ENCODE measurements at regions not wholly inside any gene's neighbourhood (a gene's known extent, or its start where the extent isn't known, plus 50 kb on each side); places are given as distances from the start of the nearest gene placed in this dataset.
"Not testable (repeated sequence)": the region's sequence is repeated elsewhere in the genome, so short reads cannot be mapped to it uniquely, and the experiment has no call there.

GRCh38 chr12:87529413-87529812, 499.8 kb downstream of the C12orf50 start:
- no peak for DNase-seq

GRCh38 chr12:87520968-87521367, 508.2 kb downstream of the C12orf50 start:
- DNase-seq: no peak

GRCh38 chr12:87518481-87518880, 510.7 kb downstream of the C12orf50 start:
- DNase-seq: no peak

- no peak for DNase-seq
Measured at GRCh38 chr12:87518036-87518435, 511.2 kb downstream of the C12orf50 start.

- DNase-seq: no peak
Measured at GRCh38 chr12:87513536-87514280, 515.5 kb downstream of the C12orf50 start.

GRCh38 chr12:87511371-87511770, 517.8 kb downstream of the C12orf50 start:
- DNase-seq: no peak

- DNase-seq: peak; percentile 19
Measured at GRCh38 chr12:87509237-87509820, 519.9 kb downstream of the C12orf50 start.

- no peak for DNase-seq
Measured at GRCh38 chr12:87491598-87491997, 537.6 kb downstream of the C12orf50 start.

- DNase-seq: no peak
Measured at GRCh38 chr12:87491089-87491488, 538.1 kb downstream of the C12orf50 start.

- DNase-seq: no peak
Measured at GRCh38 chr12:87469295-87469694, 559.9 kb downstream of the C12orf50 start.

- no peak for DNase-seq
Measured at GRCh38 chr12:87467936-87468335, 561.3 kb downstream of the C12orf50 start.

- DNase-seq: no peak
Measured at GRCh38 chr12:87464565-87464964, 564.6 kb downstream of the C12orf50 start.

GRCh38 chr12:87444039-87444438, 585.2 kb downstream of the C12orf50 start:
- DNase-seq: no peak

- no peak for DNase-seq
Measured at GRCh38 chr12:87441511-87441910, 587.7 kb downstream of the C12orf50 start.

GRCh38 chr12:87439990-87440827, 589.0 kb downstream of the C12orf50 start:
- DNase-seq: no peak

GRCh38 chr12:87430444-87430843, 598.8 kb downstream of the C12orf50 start:
- DNase-seq: no peak

- DNase-seq: no peak
Measured at GRCh38 chr12:87428701-87429277, 600.4 kb downstream of the C12orf50 start.

GRCh38 chr12:87427770-87428169, 601.4 kb downstream of the C12orf50 start:
- DNase-seq: no peak

- no peak for DNase-seq
Measured at GRCh38 chr12:87425942-87426554, 603.2 kb downstream of the C12orf50 start.

- DNase-seq: not testable (repeated sequence)
Measured at GRCh38 chr12:87421233-87421632, 608.0 kb downstream of the C12orf50 start.

- DNase-seq: no peak
Measured at GRCh38 chr12:87413784-87414183, 615.4 kb downstream of the C12orf50 start.

GRCh38 chr12:87406926-87407325, 622.3 kb downstream of the C12orf50 start:
- no peak for DNase-seq

- DNase-seq: no peak
Measured at GRCh38 chr12:87405918-87406317, 623.3 kb downstream of the C12orf50 start.

All from NCI-H1436 (cell line).